Ascending aorta (tissue), 2 donors: ENCODE measurements at regions not wholly inside any gene's neighbourhood (a gene's known extent, or its start where the extent isn't known, plus 50 kb on each side); places are given as distances from the start of the nearest gene placed in this dataset.

Experiments
- DNase-seq, 2 donors: peaks; one replicate each; pipeline ENCODE4 v3.0.0-alpha.2; 2019; ENCODE audit warnings: low spot score in 2 of 2
- H3K27ac ChIP-seq, 2 donors: fragments of 200-600 bp; sonication (generic); one replicate each; pipeline ENCODE4 v1.5.1; 2016 to 2017; ENCODE audit warnings: mild to moderate bottlenecking in 1 of 2
- H3K27me3 ChIP-seq: fragments of 200-600 bp; sonication (generic); one replicate; pipeline ENCODE4 v1.5.1; 2017
- H3K36me3 ChIP-seq, 2 donors: fragments of 200-600 bp; sonication (generic); one replicate each; pipeline ENCODE4 v1.5.1; 2016
- H3K4me1 ChIP-seq, 2 donors: fragments of 200-600 bp; sonication (generic); one replicate each; pipeline ENCODE4 v1.5.1; 2016 to 2017; ENCODE audit warnings: mild to moderate bottlenecking in 1 of 2
- H3K4me3 ChIP-seq, 2 donors: fragments of 200-600 bp; sonication (generic); one replicate each; pipeline ENCODE4 v1.5.1; 2016 to 2017; ENCODE audit warnings: mild to moderate bottlenecking in 1 of 2
- H3K9me3 ChIP-seq, 2 donors: fragments of 200-600 bp; sonication (generic); one replicate each; pipeline ENCODE4 v1.5.1; 2016
- intact Hi-C: fragments of 100-400 bp; cut with DNase I; formaldehyde crosslinking; loops from one replicate; pipeline ENCODE4 v1.15.1; 2023
- TF ChIP-seq, protein P1 (sequence below), 3 experiments: fragments of 200-600 bp in 2 of 3; fragments of 450-650 bp in 1 of 3; sonication (generic) in 2 of 3; IDR thresholded peaks; one replicate each; pipeline ENCODE4 v1.5.1; 2016 to 2019; ENCODE audit warnings: antibody characterized with exemption in 3 of 3, mild to moderate bottlenecking in 1 of 3, moderate library complexity in 1 of 3

DNA sequence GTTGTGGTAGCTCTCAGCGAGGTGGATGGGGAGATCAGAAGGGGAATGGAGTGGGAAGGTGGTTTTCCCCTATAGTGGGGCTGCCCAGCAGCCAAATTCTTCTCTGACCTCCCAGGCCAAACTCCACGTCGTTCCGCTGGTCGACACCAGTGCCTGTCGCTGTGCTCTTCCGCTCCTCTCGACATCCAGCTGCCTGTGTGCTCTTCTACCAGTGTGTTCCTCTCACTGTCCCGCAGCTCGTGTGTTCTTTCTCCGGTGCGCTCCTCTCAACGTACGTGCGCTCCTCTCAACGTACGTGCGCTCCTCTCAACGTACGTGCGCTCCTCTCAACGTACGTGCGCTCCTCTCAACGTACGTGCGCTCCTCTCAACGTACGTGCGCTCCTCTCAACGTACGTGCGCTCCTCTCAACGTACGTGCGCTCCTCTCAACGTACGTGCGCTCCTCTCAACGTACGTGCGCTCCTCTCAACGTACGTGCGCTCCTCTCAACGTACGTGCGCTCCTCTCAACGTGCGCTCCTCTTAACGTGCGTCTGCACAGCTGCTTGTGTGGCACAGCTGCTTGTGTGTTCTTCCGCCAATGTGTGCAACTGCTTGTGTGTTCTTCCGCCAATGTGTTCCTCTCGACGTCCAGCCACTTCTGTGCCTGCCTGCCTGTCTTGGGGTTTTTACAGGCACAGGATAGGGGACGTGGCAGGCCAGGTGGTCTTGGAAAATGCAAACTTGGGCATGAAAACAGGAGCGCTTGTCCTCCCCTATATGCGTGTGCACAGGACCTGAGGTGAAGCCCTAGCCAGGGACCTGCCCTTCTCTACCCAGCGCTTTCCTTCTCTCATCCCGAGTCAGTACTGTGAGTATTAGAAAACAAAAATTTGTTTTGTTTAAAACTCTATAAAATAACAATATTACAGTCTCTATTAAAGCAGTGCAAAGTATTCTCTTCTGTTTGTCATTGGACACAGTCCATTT is 991.1 kb downstream of the GBE1 start:
- TF ChIP-seq, protein P1, sequence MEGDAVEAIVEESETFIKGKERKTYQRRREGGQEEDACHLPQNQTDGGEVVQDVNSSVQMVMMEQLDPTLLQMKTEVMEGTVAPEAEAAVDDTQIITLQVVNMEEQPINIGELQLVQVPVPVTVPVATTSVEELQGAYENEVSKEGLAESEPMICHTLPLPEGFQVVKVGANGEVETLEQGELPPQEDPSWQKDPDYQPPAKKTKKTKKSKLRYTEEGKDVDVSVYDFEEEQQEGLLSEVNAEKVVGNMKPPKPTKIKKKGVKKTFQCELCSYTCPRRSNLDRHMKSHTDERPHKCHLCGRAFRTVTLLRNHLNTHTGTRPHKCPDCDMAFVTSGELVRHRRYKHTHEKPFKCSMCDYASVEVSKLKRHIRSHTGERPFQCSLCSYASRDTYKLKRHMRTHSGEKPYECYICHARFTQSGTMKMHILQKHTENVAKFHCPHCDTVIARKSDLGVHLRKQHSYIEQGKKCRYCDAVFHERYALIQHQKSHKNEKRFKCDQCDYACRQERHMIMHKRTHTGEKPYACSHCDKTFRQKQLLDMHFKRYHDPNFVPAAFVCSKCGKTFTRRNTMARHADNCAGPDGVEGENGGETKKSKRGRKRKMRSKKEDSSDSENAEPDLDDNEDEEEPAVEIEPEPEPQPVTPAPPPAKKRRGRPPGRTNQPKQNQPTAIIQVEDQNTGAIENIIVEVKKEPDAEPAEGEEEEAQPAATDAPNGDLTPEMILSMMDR (IDR thresholded peaks at IDR 0.05), result no peak
- intact Hi-C loops, result no loop called here
- no peak for DNase-seq
- no peaks in the 10 kb centered on the region for H3K4me1 ChIP-seq
- no peaks in the 10 kb centered on the region for H3K27me3 ChIP-seq
- no peaks in the 10 kb centered on the region for H3K36me3 ChIP-seq
- no peak overlapping the region for H3K4me3 ChIP-seq
- H3K9me3 ChIP-seq, result no peaks in the 10 kb centered on the region
- no peak overlapping the region for H3K27ac ChIP-seq

DNA sequence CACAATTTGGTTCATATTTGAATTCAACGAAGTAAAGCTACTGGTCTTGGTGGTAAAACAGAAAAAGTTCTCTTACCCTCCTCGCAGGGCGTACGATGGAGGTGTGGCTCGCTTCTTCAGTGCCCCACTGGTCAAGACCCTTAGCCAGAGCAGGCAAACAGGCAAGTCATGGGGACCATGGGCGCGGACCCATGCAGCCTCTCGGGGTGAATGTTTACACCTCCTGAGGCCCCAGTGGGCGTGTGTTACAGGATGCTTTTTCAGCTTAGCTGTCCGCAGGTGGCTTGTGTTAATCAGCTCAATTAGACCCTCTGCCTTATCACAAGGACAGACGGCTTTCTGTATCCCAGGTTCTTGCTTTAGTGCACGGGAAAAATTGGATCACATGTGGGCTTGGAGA is 991.8 kb downstream of the GBE1 start:
- Histone ChIP-seq H3K9me3 (no peaks in the 10 kb centered on the region), H3K4me3 (no peak overlapping the region), H3K36me3 (no peaks in the 10 kb centered on the region), H3K27ac (no peak overlapping the region), H3K27me3 (no peaks in the 10 kb centered on the region), H3K4me1 (no peaks in the 10 kb centered on the region)
- DNase-seq, result no peak
- TF ChIP-seq, protein P1 (IDR thresholded peaks at IDR 0.05), result no peak
- intact Hi-C loops, result no loop called here

DNA sequence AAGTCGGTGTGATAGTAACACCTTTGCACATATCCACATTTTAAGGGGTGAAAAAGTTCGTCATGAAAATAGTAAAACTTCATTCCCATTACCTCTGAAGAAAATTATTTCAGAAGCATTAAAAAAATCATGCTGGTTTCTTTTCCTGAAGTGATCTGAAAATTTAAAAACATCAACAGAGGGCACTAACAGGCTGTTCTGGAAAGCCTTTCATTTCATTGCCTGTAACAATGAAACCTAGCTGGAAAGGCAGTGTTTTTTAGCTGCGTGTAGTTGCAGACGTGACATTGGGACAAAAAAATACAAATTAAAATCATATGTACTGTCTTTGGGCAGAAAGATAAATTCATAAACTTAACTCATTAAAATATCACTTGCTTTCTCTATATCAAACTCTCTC is 993.8 kb downstream of the GBE1 start:
- no peaks in the 10 kb centered on the region for H3K4me1 ChIP-seq
- H3K27me3 ChIP-seq, result no peaks in the 10 kb centered on the region
- intact Hi-C loops, result no loop called here
- no peaks in the 10 kb centered on the region for H3K36me3 ChIP-seq
- H3K27ac ChIP-seq, result no peak overlapping the region
- no peak for DNase-seq
- no peaks in the 10 kb centered on the region for H3K9me3 ChIP-seq
- TF ChIP-seq, protein P1 (IDR thresholded peaks at IDR 0.05), result no peak
- H3K4me3 ChIP-seq, result no peak overlapping the region

DNA sequence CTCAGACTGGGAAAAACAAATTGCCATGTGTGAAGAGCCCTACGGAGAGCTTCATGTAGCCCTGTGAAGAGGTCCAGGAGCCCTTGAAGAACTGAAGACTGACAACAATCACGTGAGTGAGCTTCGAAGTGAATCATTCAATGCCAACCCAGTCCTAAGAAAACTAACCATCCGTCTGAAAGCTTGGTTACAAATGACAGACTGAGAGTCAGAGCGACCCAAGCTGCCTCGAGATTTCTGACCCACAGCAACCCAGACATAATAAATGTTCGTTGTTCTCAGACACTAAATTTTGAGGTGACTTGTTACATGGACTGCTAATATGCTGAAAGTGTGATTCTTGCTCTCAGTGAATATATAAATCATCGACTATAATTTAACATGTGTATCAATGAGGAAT is 987.2 kb upstream of the ROBO1 start:
- Histone ChIP-seq H3K27ac (no peak overlapping the region), H3K4me1 (no peaks in the 10 kb centered on the region), H3K9me3 (no peaks in the 10 kb centered on the region), H3K4me3 (no peak overlapping the region), H3K27me3 (no peaks in the 10 kb centered on the region), H3K36me3 (no peaks in the 10 kb centered on the region)
- no peak for DNase-seq
- TF ChIP-seq, protein P1 (IDR thresholded peaks at IDR 0.05), result no peak
- intact Hi-C loops, result no loop called here

DNA sequence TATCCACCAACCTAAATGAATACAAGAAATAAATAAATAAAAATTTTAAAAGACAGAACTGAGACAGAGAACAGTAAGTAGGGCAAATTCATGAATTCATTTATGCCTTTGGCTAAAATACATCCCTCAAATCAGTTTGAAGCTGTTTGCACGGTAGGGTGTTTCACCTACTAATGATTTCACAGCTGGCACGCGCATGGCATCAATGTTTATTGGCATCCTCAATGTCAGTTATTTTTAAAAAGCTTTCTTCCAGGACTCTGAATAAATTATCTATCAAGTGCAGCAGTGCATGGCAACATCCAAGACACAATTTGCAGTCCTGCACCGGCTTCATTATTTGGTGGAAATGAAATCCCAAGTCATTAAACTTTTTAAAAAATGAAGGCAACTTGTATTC is 985.2 kb upstream of the ROBO1 start:
- Histone ChIP-seq H3K4me1 (no peaks in the 10 kb centered on the region), H3K36me3 (no peaks in the 10 kb centered on the region), H3K4me3 (no peak overlapping the region), H3K27ac (no peak overlapping the region), H3K27me3 (no peaks in the 10 kb centered on the region), H3K9me3 (no peaks in the 10 kb centered on the region)
- DNase-seq, result no peak
- intact Hi-C loops, result no loop called here
- TF ChIP-seq, protein P1 (IDR thresholded peaks at IDR 0.05), result no peak
